Endothelial cell of umbilical vein (primary cell): ENCODE measurements at regions not wholly inside any gene's neighbourhood (a gene's known extent, or its start where the extent isn't known, plus 50 kb on each side); places are given as distances from the start of the nearest gene placed in this dataset.

Source experiments
- BruUV-seq: library from RNA; stranded (reverse); fragments of 400-500 nt; replicated peaks from 2 replicates; lab custom pipeline; 2021; lab: Mats Ljungman, UMichigan
- CTCF ChIA-PET: fragments of 300-600, 350-600 bp; sonication (Branson Sonifier 250); formaldehyde crosslinking; loops from one replicate; lab custom pipeline; 2021; ENCODE audit warnings: antibody characterized with exemption, inconsistent platforms; lab: Charles Lee
- POLR2A ChIA-PET: fragments of 300-600, 350-600 bp; sonication (Branson Sonifier 250); formaldehyde crosslinking; loops from one replicate; lab custom pipeline; 2021; ENCODE audit warnings: antibody characterized with exemption, inconsistent platforms; lab: Charles Lee
- DNase-seq: peaks from one replicate; pipeline ENCODE4 v3.0.0-alpha.2; 2011; ENCODE audit warnings: low read depth, low spot score
- FAIRE-seq: peaks from 2 replicates; lab custom pipeline; 2011; peaks lifted over from hg19 to GRCh38; lab: Jason Lieb, UNC
- H2AFZ ChIP-seq: 2 replicates; pipeline ENCODE4 v1.6.0; 2012; ENCODE audit warnings: low read depth, low read length, control low read depth, inconsistent platforms
- H3K27ac ChIP-seq: 2 replicates; pipeline ENCODE4 v1.5.1; 2011; ENCODE audit warnings: low read depth, mild to moderate bottlenecking, control low read depth, low read length, moderate library complexity; ENCODE audit not compliant: insufficient read depth
- H3K27me3 ChIP-seq, 2 experiments: 2 replicates each; pipeline versions ENCODE4 v1.6.0 to v1.6.1; 2011; ENCODE audit warnings: low read length in 2 of 2, mixed read lengths in 1 of 2; ENCODE audit not compliant: control insufficient read depth in 2 of 2, insufficient read depth in 2 of 2
- H3K36me3 ChIP-seq, 2 experiments: 2 replicates in 1 of 2; 3 replicates in 1 of 2; pipeline ENCODE4 v1.5.1; 2011; ENCODE audit warnings: low read length in 2 of 2, mild to moderate bottlenecking in 1 of 2, moderate library complexity in 1 of 2; ENCODE audit not compliant: control insufficient read depth in 2 of 2, insufficient read depth in 2 of 2; ENCODE audit errors: extremely low read depth in 1 of 2
- H3K4me1 ChIP-seq: 3 replicates; pipeline ENCODE4 v1.5.1; 2011; ENCODE audit warnings: mild to moderate bottlenecking, low read length; ENCODE audit not compliant: control insufficient read depth, insufficient read depth; ENCODE audit errors: extremely low read depth
- H3K4me2 ChIP-seq: 2 replicates; pipeline ENCODE4 v1.6.1; 2011; ENCODE audit warnings: low read length, control low read depth, mixed read lengths; ENCODE audit not compliant: insufficient read depth
- H3K4me3 ChIP-seq, 3 experiments: fragments of 200-600 bp in 1 of 3; sonication (generic), shearing (Covaris generic) in 1 of 3; replicated peaks in 1 of 3; 2 replicates each; pipeline ENCODE4 v1.5.1; 2011 to 2016; ENCODE audit warnings: control low read depth in 3 of 3, low read length in 3 of 3, mild to moderate bottlenecking in 2 of 3, inconsistent platforms in 1 of 3, low read depth in 1 of 3, moderate library complexity in 1 of 3; ENCODE audit not compliant: insufficient read depth in 1 of 3
- H3K79me2 ChIP-seq: 2 replicates; pipeline ENCODE4 v1.6.0; 2012; ENCODE audit warnings: low read length, inconsistent platforms; ENCODE audit not compliant: control insufficient read depth, insufficient read depth
- H3K9ac ChIP-seq: replicated peaks from 2 replicates; pipeline ENCODE3; 2011; ENCODE audit warnings: low read length, control low read depth; ENCODE audit not compliant: insufficient read depth; ENCODE audit errors: extremely low read depth
- H3K9me1 ChIP-seq: replicated peaks from 3 replicates; pipeline ENCODE4 v1.6.0; 2011; ENCODE audit warnings: mild to moderate bottlenecking, low read length; ENCODE audit not compliant: control insufficient read depth, insufficient read depth; ENCODE audit errors: extremely low read depth
- H3K9me3 ChIP-seq: replicated peaks from 2 replicates; pipeline ENCODE4 v1.5.1; 2012; ENCODE audit warnings: low read length, inconsistent platforms; ENCODE audit not compliant: control insufficient read depth, insufficient read depth
- H4K20me1 ChIP-seq: replicated peaks from 2 replicates; pipeline ENCODE3; 2011; ENCODE audit warnings: mild to moderate bottlenecking, low read length; ENCODE audit not compliant: control insufficient read depth, insufficient read depth; ENCODE audit errors: extremely low read depth
- CTCF ChIP-seq, 2 donors: IDR thresholded peaks; 1 replicate in 1 of 2; 2 replicates in 1 of 2; pipeline ENCODE4 v1.5.1; 2011; ENCODE audit warnings: low read length in 2 of 2, mild to moderate bottlenecking in 2 of 2, moderate library complexity in 2 of 2, control low read depth in 1 of 2, inconsistent platforms in 1 of 2, low read depth in 1 of 2; ENCODE audit not compliant: insufficient read depth in 1 of 2; ENCODE audit errors: extremely low read depth in 1 of 2
- EZH2 ChIP-seq: IDR thresholded peaks from 2 replicates; pipeline ENCODE4 v1.6.1; 2012; ENCODE audit warnings: borderline replicate concordance, low read depth, mild to moderate bottlenecking, moderate library complexity, low read length, inconsistent platforms; ENCODE audit not compliant: severe bottlenecking
- FOS ChIP-seq: IDR thresholded peaks from 2 replicates; pipeline ENCODE4 v1.6.1; 2011; ENCODE audit warnings: mild to moderate bottlenecking, low read length, moderate library complexity, borderline replicate concordance; ENCODE audit not compliant: insufficient read depth
- GATA2 ChIP-seq: IDR thresholded peaks from 2 replicates; pipeline ENCODE4 v1.7.0; 2011; ENCODE audit warnings: low read depth, mild to moderate bottlenecking, moderate library complexity, mixed read lengths, low read length; ENCODE audit not compliant: insufficient read length, insufficient read depth
- JUN ChIP-seq: IDR thresholded peaks from 2 replicates; pipeline ENCODE4 v1.6.1; 2011; ENCODE audit warnings: borderline replicate concordance, low read depth; ENCODE audit not compliant: insufficient read length, insufficient read depth
- MAX ChIP-seq: IDR thresholded peaks from 2 replicates; pipeline ENCODE4 v1.6.1; 2011; ENCODE audit not compliant: insufficient read depth, insufficient read length
- MYC ChIP-seq: IDR thresholded peaks from one replicate; pipeline ENCODE4 v1.6.1; 2011; ENCODE audit warnings: mild to moderate bottlenecking, low read depth, low read length
- POLR2A ChIP-seq: IDR thresholded peaks from 2 replicates; pipeline ENCODE4 v1.6.1; 2012; ENCODE audit warnings: low read depth, mild to moderate bottlenecking, control low read depth, low read length
- POLR2AphosphoS5 ChIP-seq: IDR thresholded peaks from 2 replicates; pipeline ENCODE4 v1.6.1; 2012; ENCODE audit warnings: low read depth, mild to moderate bottlenecking, control low read depth, low read length, moderate library complexity; ENCODE audit not compliant: insufficient read depth
- dilution Hi-C: fragments of 300-500 bp; cut with MboI; formaldehyde crosslinking; loops from one replicate; pipeline ENCODE4 v1.15.0; 2019; ENCODE audit warnings: low sequenced_read_pairs; ENCODE audit not compliant: extremely low pct_ligation_motif_present
- intact Hi-C: fragments of 100-400 bp; cut with micrococcal nuclease; formaldehyde crosslinking; loops from one replicate; pipeline ENCODE4 v1.10.0; 2022

- Histone ChIP-seq H3K4me3 (no peak overlapping the region), H3K9ac (no peak overlapping the region), H4K20me1 (no peaks in the 10 kb centered on the region), H3K4me2 (no peak overlapping the region), H3K36me3 (no peaks in the 10 kb centered on the region), H3K79me2 (no peaks in the 10 kb centered on the region), H3K27me3 (no peaks in the 10 kb centered on the region), H3K4me1 (no peaks in the 10 kb centered on the region), H2AFZ (no peak overlapping the region), H3K27ac (no peak overlapping the region), H3K9me1 (no peaks in the 10 kb centered on the region), H3K9me3 (no peaks in the 10 kb centered on the region)
- BruUV-seq: no TSS peak
- dilution Hi-C loops (no loop called here), intact Hi-C loops (no loop called here)
- CTCF ChIA-PET: no interaction called here
- DNase-seq (no peak), FAIRE-seq (no peak)
- TF ChIP-seq POLR2A: no peak
- no peak for TF ChIP-seq EZH2
- no peak for TF ChIP-seq MAX
- no peak for TF ChIP-seq POLR2AphosphoS5
- TF ChIP-seq CTCF (IDR thresholded peaks at IDR 0.05; ENCODE audit: extremely low read depth in 1 of 2, insufficient read depth in 1 of 2, low read depth in 1 of 2, low read length in 2 of 2): no peak
- no peak for TF ChIP-seq MYC
- no peak for TF ChIP-seq GATA2
- no peak for TF ChIP-seq FOS
- no peak for TF ChIP-seq JUN
- POLR2A ChIA-PET: no interaction called here
Measured at GRCh38 chr21:41582866-41583265, 74.9 kb upstream of the TMPRSS2 start.
